ENCODE measurements at regions not wholly inside any gene's neighbourhood (a gene's known extent, or its start where the extent isn't known, plus 50 kb on each side); places are given as distances from the start of the nearest gene placed in this dataset.

- no peaks in the 10 kb centered on the region for H3K36me3 ChIP-seq
- no peak overlapping the region for H3K27ac ChIP-seq
- H3K9me3 ChIP-seq, result no peaks in the 10 kb centered on the region
- no peak for DNase-seq (ENCODE audit: low spot score in 2 of 2)
- TF ChIP-seq CTCF (IDR thresholded peaks at IDR 0.05), result no peak
- H3K27me3 ChIP-seq, result no peaks in the 10 kb centered on the region
- no peaks in the 10 kb centered on the region for H3K4me1 ChIP-seq
- intact Hi-C loops (cut with DNase I), result no loop called here
- H3K4me3 ChIP-seq, result no peak overlapping the region
Observed at GRCh38 chr5:144778561-144778960, 607.9 kb downstream of the KCTD16 start.

GRCh38 chr5:144774197-144774596, 603.5 kb downstream of the KCTD16 start:
- H3K27me3 ChIP-seq, result no peaks in the 10 kb centered on the region
- DNase-seq (ENCODE audit: low spot score in 2 of 2), result no peak
- no peaks in the 10 kb centered on the region for H3K4me1 ChIP-seq
- H3K4me3 ChIP-seq, result no peak overlapping the region
- no peak overlapping the region for H3K27ac ChIP-seq
- H3K9me3 ChIP-seq, result no peaks in the 10 kb centered on the region
- H3K36me3 ChIP-seq, result no peaks in the 10 kb centered on the region
- no peak for TF ChIP-seq CTCF (IDR thresholded peaks at IDR 0.05)
- intact Hi-C loops (cut with DNase I), result no loop called here

- Histone ChIP-seq H3K4me1 (no peaks in the 10 kb centered on the region), H3K27me3 (no peaks in the 10 kb centered on the region), H3K9me3 (no peaks in the 10 kb centered on the region), H3K4me3 (no peak overlapping the region), H3K27ac (no peak overlapping the region), H3K36me3 (no peaks in the 10 kb centered on the region)
- DNase-seq (ENCODE audit: low spot score in 2 of 2), result no peak
- intact Hi-C loops (cut with DNase I), result no loop called here
- TF ChIP-seq CTCF (IDR thresholded peaks at IDR 0.05), result no peak
Observed at GRCh38 chr5:144773628-144774027, 603.0 kb downstream of the KCTD16 start.

GRCh38 chr5:144771802-144772201, 601.1 kb downstream of the KCTD16 start:
- intact Hi-C loops (cut with DNase I), result no loop called here
- DNase-seq (ENCODE audit: low spot score in 2 of 2), result no peak
- H3K4me1 ChIP-seq, result no peaks in the 10 kb centered on the region

GRCh38 chr5:144742361-144742760, 571.7 kb downstream of the KCTD16 start:
- H3K36me3 ChIP-seq, result no peaks in the 10 kb centered on the region
- intact Hi-C loops (cut with DNase I), result no loop called here
- TF ChIP-seq CTCF (IDR thresholded peaks at IDR 0.05), result no peak
- H3K27me3 ChIP-seq, result no peaks in the 10 kb centered on the region
- no peak overlapping the region for H3K27ac ChIP-seq
- H3K4me3 ChIP-seq, result no peak overlapping the region
- no peaks in the 10 kb centered on the region for H3K4me1 ChIP-seq
- peaks cover 0 to 5% of the 10 kb centered on the region in 2 donors for H3K9me3 ChIP-seq
- DNase-seq (ENCODE audit: low spot score in 2 of 2), result no peak

More at GRCh38 chr5:144771802-144772201, 601.1 kb downstream of the KCTD16 start:
- Histone ChIP-seq H3K27ac (no peak overlapping the region), H3K27me3 (no peaks in the 10 kb centered on the region), H3K9me3 (no peaks in the 10 kb centered on the region), H3K36me3 (no peaks in the 10 kb centered on the region), H3K4me3 (no peak overlapping the region)
- no peak for TF ChIP-seq CTCF (IDR thresholded peaks at IDR 0.05)

GRCh38 chr5:144731786-144732185, 561.1 kb downstream of the KCTD16 start:
- no peak overlapping the region for H3K27ac ChIP-seq
- H3K27me3 ChIP-seq, result no peaks in the 10 kb centered on the region
- no peaks in the 10 kb centered on the region for H3K4me1 ChIP-seq
- no peak for TF ChIP-seq CTCF (IDR thresholded peaks at IDR 0.05)
- H3K4me3 ChIP-seq, result no peak overlapping the region
- DNase-seq (ENCODE audit: low spot score in 2 of 2), result no peak
- intact Hi-C loops (cut with DNase I), result no loop called here
- H3K36me3 ChIP-seq, result no peaks in the 10 kb centered on the region
- peaks cover 0 to 4% of the 10 kb centered on the region in 2 donors for H3K9me3 ChIP-seq

Measured in ascending aorta (tissue), 2 donors.